ENCODE measurements at regions not wholly inside any gene's neighbourhood (a gene's known extent, or its start where the extent isn't known, plus 50 kb on each side); places are given as distances from the start of the nearest gene placed in this dataset.

GRCh38 chr13:37353911-37354310, 244.7 kb downstream of the POSTN start:
- TF ChIP-seq CTCF (IDR thresholded peaks at IDR 0.05 in 2 of 3, conservative IDR thresholded peaks at IDR 0.05 in 1 of 3; ENCODE audit: borderline replicate concordance in 1 of 3, insufficient read depth in 1 of 3, low read depth in 2 of 3, low read length in 2 of 3) (no peak), SIN3A (IDR thresholded peaks at IDR 0.05; ENCODE audit: low read depth) (no peak), FOSL1 (IDR thresholded peaks at IDR 0.05; ENCODE audit: low read depth) (no peak), ZBTB33 (IDR thresholded peaks at IDR 0.05; ENCODE audit: extremely low read depth, insufficient replicate concordance, low read length) (no peak), EZH2phosphoT487 (IDR thresholded peaks at IDR 0.05; ENCODE audit: borderline replicate concordance) (no peak), POLR2A (IDR thresholded peaks at IDR 0.05; ENCODE audit: borderline replicate concordance, extremely low read depth, insufficient read depth, insufficient read length) (no peak), ZFX (IDR thresholded peaks at IDR 0.05) (no peak)

Data from HCT116 (cell line).